Small intestine (tissue), 7 donors: ENCODE measurements at regions not wholly inside any gene's neighbourhood (a gene's known extent, or its start where the extent isn't known, plus 50 kb on each side); places are given as distances from the start of the nearest gene placed in this dataset.
A peak's percentile ranks its signal among the peaks of the same experiment; 100 is the strongest.

Experiments
- DNase-seq, 2 donors: peaks; one replicate each; pipeline versions ENCODE4 v3.0.0 to v3.0.0-alpha.2; 2013
- FAIRE-seq: peaks from 2 replicates; lab custom pipeline; 2012; peaks lifted over from hg19 to GRCh38; lab: Jason Lieb, UNC
- H3K27ac ChIP-seq, 3 donors: one replicate each; pipeline ENCODE4 v1.5.1; 2013; ENCODE audit warnings: low read length in 2 of 3, mild to moderate bottlenecking in 2 of 3, control low read depth in 1 of 3, inconsistent platforms in 1 of 3, low read depth in 1 of 3, moderate library complexity in 1 of 3
- H3K27me3 ChIP-seq, 3 donors: one replicate each; pipeline ENCODE4 v1.6.1; 2013; ENCODE audit warnings: low read length in 3 of 3, inconsistent platforms in 1 of 3; ENCODE audit not compliant: control insufficient read depth in 3 of 3, insufficient read depth in 3 of 3
- H3K36me3 ChIP-seq, 3 donors: one replicate each; pipeline ENCODE4 v1.6.1; 2013; ENCODE audit warnings: low read length in 3 of 3, inconsistent platforms in 1 of 3, low read depth in 1 of 3, mild to moderate bottlenecking in 1 of 3, moderate library complexity in 1 of 3; ENCODE audit not compliant: control insufficient read depth in 3 of 3, insufficient read depth in 2 of 3
- H3K4me1 ChIP-seq, 3 donors: one replicate each; pipeline ENCODE4 v1.6.1; 2013; ENCODE audit warnings: low read length in 2 of 3, inconsistent platforms in 1 of 3, low read depth in 1 of 3, mild to moderate bottlenecking in 1 of 3, moderate library complexity in 1 of 3; ENCODE audit not compliant: control insufficient read depth in 3 of 3, insufficient read depth in 2 of 3
- H3K4me3 ChIP-seq, 3 donors: one replicate each; pipeline ENCODE4 v1.5.1; 2013; ENCODE audit warnings: low read length in 3 of 3, control low read depth in 1 of 3, inconsistent platforms in 1 of 3, low read depth in 1 of 3, mild to moderate bottlenecking in 1 of 3, moderate library complexity in 1 of 3
- H3K9me3 ChIP-seq, 2 donors: one replicate each; pipeline ENCODE4 v1.6.1; 2013; ENCODE audit warnings: low read depth in 1 of 2, low read length in 1 of 2; ENCODE audit not compliant: control insufficient read depth in 2 of 2, insufficient read depth in 1 of 2
- WGBS, 3 donors: extraction: QIAGEN DNeasy Blood & Tissue Kit; methylation state at CpG; one replicate each; pipeline ENCODE4 v1.1.7; 2013; 5-methylcytosine and 5-hydroxymethylcytosine counted together
- donor health status: healthy with polysubstance abuse.
- donor health status: control.
- donor health status: control.
- donor health status: Bipolar disorder and iron deficiency.
- donor health status: healthy.

- no peak overlapping the region for H3K27ac ChIP-seq
- FAIRE-seq, result no peak
- no peaks in the 10 kb centered on the region for H3K9me3 ChIP-seq
- no peak for DNase-seq
- no peaks in the 10 kb centered on the region for H3K27me3 ChIP-seq
- H3K4me1 ChIP-seq, result no peaks in the 10 kb centered on the region
- no peaks in the 10 kb centered on the region for H3K36me3 ChIP-seq
- WGBS, 3 donors, result 53 to 64% (median 62%) methylated on average over 7 of the region's 7 CpGs
- H3K4me3 ChIP-seq, result no peak overlapping the region
These were observed 250.6 kb upstream of the GALNT17 start for GRCh38 chr7:70881167-70881847.

GRCh38 chr7:70883750-70884439, 248.0 kb upstream of the GALNT17 start:
- Histone ChIP-seq H3K36me3 (no peaks in the 10 kb centered on the region), H3K27ac (peak overlapping the region in 1 of 3 donors; percentile 28), H3K4me1 (no peaks in the 10 kb centered on the region), H3K27me3 (no peaks in the 10 kb centered on the region), H3K9me3 (peaks cover 0 to 5% of the 10 kb centered on the region in 2 donors), H3K4me3 (no peak overlapping the region)
- WGBS, 3 donors, result 49 to 71% (median 52%) methylated on average over 5 of the region's 5 CpGs
- FAIRE-seq (no peak), DNase-seq (peak in 1 of 2 donors; percentile 55)

GRCh38 chr7:70884440-70884764, 247.5 kb upstream of the GALNT17 start:
- DNase-seq (no peak), FAIRE-seq (no peak)
- peaks cover 0 to 7% of the 10 kb centered on the region in 2 donors for H3K9me3 ChIP-seq
- H3K27ac ChIP-seq, result peak overlapping the region in 1 of 3 donors; percentile 28
- no peaks in the 10 kb centered on the region for H3K27me3 ChIP-seq
- no peaks in the 10 kb centered on the region for H3K36me3 ChIP-seq
- no peaks in the 10 kb centered on the region for H3K4me1 ChIP-seq
- no peak overlapping the region for H3K4me3 ChIP-seq

- WGBS, 3 donors, result 62 to 74% (median 70%) methylated on average over 3 of the region's 3 CpGs
- Histone ChIP-seq H3K4me3 (no peak overlapping the region), H3K36me3 (no peaks in the 10 kb centered on the region), H3K4me1 (no peaks in the 10 kb centered on the region), H3K27ac (no peak overlapping the region), H3K9me3 (peaks cover 0 to 7% of the 10 kb centered on the region in 2 donors), H3K27me3 (no peaks in the 10 kb centered on the region)
- FAIRE-seq (no peak), DNase-seq (no peak)
These were observed 247.1 kb upstream of the GALNT17 start for GRCh38 chr7:70884809-70885208.

- Histone ChIP-seq H3K4me3 (no peak overlapping the region), H3K4me1 (no peaks in the 10 kb centered on the region), H3K36me3 (no peaks in the 10 kb centered on the region), H3K27me3 (no peaks in the 10 kb centered on the region), H3K9me3 (peaks cover 0 to 15% of the 10 kb centered on the region in 2 donors), H3K27ac (no peak overlapping the region)
- DNase-seq, result no peak
- WGBS, 3 donors, result 10 to 36% (median 20%) methylated on average over 1 of the region's 1 CpG
- FAIRE-seq, result no peak
These were observed 245.4 kb upstream of the GALNT17 start for GRCh38 chr7:70886547-70886946.

GRCh38 chr7:70887186-70887585, 244.8 kb upstream of the GALNT17 start:
- no peaks in the 10 kb centered on the region for H3K36me3 ChIP-seq
- no peaks in the 10 kb centered on the region for H3K27me3 ChIP-seq
- DNase-seq, result no peak
- WGBS, 3 donors, result 31 to 70% (median 33%) methylated on average over 1 of the region's 1 CpG
- H3K9me3 ChIP-seq, result peaks cover 0 to 15% of the 10 kb centered on the region in 2 donors
- H3K27ac ChIP-seq, result no peak overlapping the region
- no peak overlapping the region for H3K4me3 ChIP-seq
- no peak for FAIRE-seq
- no peaks in the 10 kb centered on the region for H3K4me1 ChIP-seq

GRCh38 chr7:70890147-70890969, 241.6 kb upstream of the GALNT17 start:
- no peak for FAIRE-seq
- H3K4me3 ChIP-seq, result no peak overlapping the region
- H3K27me3 ChIP-seq, result no peaks in the 10 kb centered on the region
- no peak overlapping the region for H3K27ac ChIP-seq
- no peak for DNase-seq
- H3K9me3 ChIP-seq, result peaks cover 0 to 18% of the 10 kb centered on the region in 2 donors
- WGBS, 3 donors, result 70 to 77% (median 70%) methylated on average over 4 of the region's 4 CpGs
- no peaks in the 10 kb centered on the region for H3K4me1 ChIP-seq
- H3K36me3 ChIP-seq, result no peaks in the 10 kb centered on the region

- peaks cover 0 to 17% of the 10 kb centered on the region in 2 donors for H3K9me3 ChIP-seq
- no peaks in the 10 kb centered on the region for H3K27me3 ChIP-seq
- no peak overlapping the region for H3K4me3 ChIP-seq
- H3K4me1 ChIP-seq, result no peaks in the 10 kb centered on the region
- DNase-seq (no peak), FAIRE-seq (no peak)
- 89 to 93% (median 90%) methylated on average over 10 of the region's 10 CpGs for WGBS, 3 donors
- no peaks in the 10 kb centered on the region for H3K36me3 ChIP-seq
- H3K27ac ChIP-seq, result no peak overlapping the region
These were observed 238.5 kb upstream of the GALNT17 start for GRCh38 chr7:70893422-70893821.
